ENCODE measurements at regions not wholly inside any gene's neighbourhood (a gene's known extent, or its start where the extent isn't known, plus 50 kb on each side); places are given as distances from the start of the nearest gene placed in this dataset.

DNA sequence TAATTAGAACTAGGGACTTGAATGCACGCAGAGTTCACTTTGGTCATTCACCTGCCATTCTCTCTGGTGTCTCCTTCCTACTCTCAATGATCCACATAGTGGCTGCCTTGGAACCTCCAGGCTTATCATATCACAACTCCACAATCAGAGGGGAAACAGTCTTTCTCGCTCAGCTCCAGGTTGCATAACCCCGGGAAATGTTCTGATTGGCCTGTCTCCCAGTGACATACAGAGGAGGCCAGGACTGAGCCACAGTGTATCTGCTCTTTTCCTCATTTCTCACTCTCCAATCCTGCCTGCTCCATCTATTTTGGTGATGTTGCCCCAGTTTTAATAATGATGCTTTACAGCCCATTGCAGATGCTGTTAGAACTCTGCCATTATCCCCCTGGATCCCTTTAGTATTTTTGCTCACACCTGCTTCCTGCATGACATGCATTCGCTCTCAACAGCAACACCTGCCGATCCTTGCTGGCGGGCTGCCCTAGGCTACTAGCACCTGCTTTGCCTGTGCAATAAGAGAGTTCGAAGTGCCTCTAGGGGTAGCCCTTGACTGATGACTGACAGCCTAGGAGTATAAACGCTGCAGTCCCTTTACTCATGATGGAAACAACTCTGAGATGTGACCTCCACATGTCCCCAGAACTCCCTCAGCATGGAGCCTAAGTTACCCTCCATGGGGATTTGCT is 211.3 kb upstream of the RPS6KA3 start:
- TF ChIP-seq FOXJ3 (CRISPR knock-in tag; IDR thresholded peaks at IDR 0.05) (no peak), GABPA (IDR thresholded peaks at IDR 0.05; ENCODE audit: low read depth) (no peak), FOXM1 (IDR thresholded peaks at IDR 0.05; ENCODE audit: low read depth) (no peak), POLR2AphosphoS5 (IDR thresholded peaks at IDR 0.05; ENCODE audit: low read depth, low read length) (no peak), YY1 (IDR thresholded peaks at IDR 0.05; ENCODE audit: low read depth) (no peak), MXI1 (IDR thresholded peaks at IDR 0.05; ENCODE audit: low read depth, low read length) (no peak), CHD2 (IDR thresholded peaks at IDR 0.05; ENCODE audit: low read length, partially characterized antibody) (no peak), JUND (IDR thresholded peaks at IDR 0.05) (no peak), RAD21 (IDR thresholded peaks at IDR 0.05; ENCODE audit: low read length) (no peak), EP300 (IDR thresholded peaks at IDR 0.05; ENCODE audit: borderline replicate concordance in 1 of 2, low read depth in 1 of 2, low read length in 1 of 2) (no peak), NFIC (IDR thresholded peaks at IDR 0.05; ENCODE audit: borderline replicate concordance) (no peak), GATA2 (CRISPR knock-in tag; IDR thresholded peaks at IDR 0.05) (no peak), TEAD4 (IDR thresholded peaks at IDR 0.05; ENCODE audit: borderline replicate concordance, insufficient read depth) (no peak), EZH2phosphoT487 (IDR thresholded peaks at IDR 0.05; ENCODE audit: borderline replicate concordance, low read depth) (no peak), SMC3 (IDR thresholded peaks at IDR 0.05; ENCODE audit: low read depth, low read length) (no peak), RCOR1 (IDR thresholded peaks at IDR 0.05; ENCODE audit: low read length) (no peak)
- TF ChIP-seq, protein P1, sequence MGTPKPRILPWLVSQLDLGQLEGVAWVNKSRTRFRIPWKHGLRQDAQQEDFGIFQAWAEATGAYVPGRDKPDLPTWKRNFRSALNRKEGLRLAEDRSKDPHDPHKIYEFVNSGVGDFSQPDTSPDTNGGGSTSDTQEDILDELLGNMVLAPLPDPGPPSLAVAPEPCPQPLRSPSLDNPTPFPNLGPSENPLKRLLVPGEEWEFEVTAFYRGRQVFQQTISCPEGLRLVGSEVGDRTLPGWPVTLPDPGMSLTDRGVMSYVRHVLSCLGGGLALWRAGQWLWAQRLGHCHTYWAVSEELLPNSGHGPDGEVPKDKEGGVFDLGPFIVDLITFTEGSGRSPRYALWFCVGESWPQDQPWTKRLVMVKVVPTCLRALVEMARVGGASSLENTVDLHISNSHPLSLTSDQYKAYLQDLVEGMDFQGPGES (IDR thresholded peaks at IDR 0.05; ENCODE audit: low read depth, low read length), result no peak
- TF ChIP-seq, protein P2, sequence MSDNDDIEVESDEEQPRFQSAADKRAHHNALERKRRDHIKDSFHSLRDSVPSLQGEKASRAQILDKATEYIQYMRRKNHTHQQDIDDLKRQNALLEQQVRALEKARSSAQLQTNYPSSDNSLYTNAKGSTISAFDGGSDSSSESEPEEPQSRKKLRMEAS (IDR thresholded peaks at IDR 0.05; ENCODE audit: low read depth), result no peak
- TF ChIP-seq, protein P3, sequence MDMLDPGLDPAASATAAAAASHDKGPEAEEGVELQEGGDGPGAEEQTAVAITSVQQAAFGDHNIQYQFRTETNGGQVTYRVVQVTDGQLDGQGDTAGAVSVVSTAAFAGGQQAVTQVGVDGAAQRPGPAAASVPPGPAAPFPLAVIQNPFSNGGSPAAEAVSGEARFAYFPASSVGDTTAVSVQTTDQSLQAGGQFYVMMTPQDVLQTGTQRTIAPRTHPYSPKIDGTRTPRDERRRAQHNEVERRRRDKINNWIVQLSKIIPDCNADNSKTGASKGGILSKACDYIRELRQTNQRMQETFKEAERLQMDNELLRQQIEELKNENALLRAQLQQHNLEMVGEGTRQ (IDR thresholded peaks at IDR 0.05; ENCODE audit: borderline replicate concordance, low read depth, low read length), result no peak
- Histone ChIP-seq H3K4me1 (ENCODE audit: control insufficient read depth in 1 of 2, insufficient read depth in 2 of 2, low read depth in 1 of 2, low read length in 1 of 2) (no peaks in the 10 kb centered on the region), H3K79me2 (ENCODE audit: insufficient read depth) (no peaks in the 10 kb centered on the region), H3K9ac (no peak overlapping the region), H3K36me3 (replicated peaks in 1 of 2; ENCODE audit: control insufficient read depth in 1 of 2, insufficient read depth in 2 of 2, low read length in 1 of 2) (no peaks in the 10 kb centered on the region), H3F3A (replicated peaks; ENCODE audit: insufficient read depth) (no peaks in the 10 kb centered on the region), H3K4me3 (ENCODE audit: low read depth in 2 of 2, low read length in 1 of 2) (no peak overlapping the region), H3K9me3 (no peaks in the 10 kb centered on the region), H3K27ac (ENCODE audit: low read depth in 2 of 2, low read length in 1 of 2) (no peak overlapping the region), H4K20me1 (ENCODE audit: insufficient read depth) (no peaks in the 10 kb centered on the region), H3K4me2 (no peak overlapping the region), H3K27me3 (ENCODE audit: insufficient read depth) (no peaks in the 10 kb centered on the region), H3K9me2 (no peaks in the 10 kb centered on the region), H2AFZ (ENCODE audit: low read depth) (no peak overlapping the region)
- CTCF ChIA-PET, result no interaction called here
- POLR2A ChIA-PET, result no interaction called here
- 58% methylated on average over 7 of the region's 8 CpGs for WGBS (ENCODE audit: low lambda C conversion rate)
- DNase-seq, result no peak
